ENCODE measurements at regions not wholly inside any gene's neighbourhood (a gene's known extent, or its start where the extent isn't known, plus 50 kb on each side); places are given as distances from the start of the nearest gene placed in this dataset.
"Not testable (repeated sequence)": the region's sequence is repeated elsewhere in the genome, so short reads cannot be mapped to it uniquely, and the experiment has no call there.

- DNase-seq = not testable (repeated sequence)
Observed at GRCh38 chr18:4753151-4753550, 298.0 kb upstream of the DLGAP1 start.

- DNase-seq = no peak
Observed at GRCh38 chr18:4751523-4751922, 296.4 kb upstream of the DLGAP1 start.

- DNase-seq = no peak
Observed at GRCh38 chr18:4750393-4751346, 295.6 kb upstream of the DLGAP1 start.

GRCh38 chr18:4748975-4749374 is 293.9 kb upstream of the DLGAP1 start:
- no peak for DNase-seq

DNA sequence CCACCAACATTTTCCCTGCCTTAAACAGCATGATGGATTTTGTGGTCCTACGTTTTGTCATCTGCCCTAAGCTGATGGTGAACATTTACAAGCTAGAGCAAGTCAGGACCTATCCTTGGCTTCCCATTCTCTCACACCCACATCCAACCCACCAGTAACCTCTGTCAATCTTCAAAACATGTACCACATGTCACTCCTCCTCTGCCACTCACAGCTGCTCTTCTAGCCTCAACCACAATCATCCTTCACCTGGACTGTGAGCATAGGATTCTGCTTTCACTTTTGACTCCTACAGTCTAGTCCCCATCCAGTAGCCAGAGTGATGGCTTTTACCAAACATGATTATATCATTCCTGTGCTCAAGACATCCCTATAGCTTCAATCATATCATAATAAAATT is 279.8 kb upstream of the DLGAP1 start:
- no peak for DNase-seq

- DNase-seq = no peak
Observed at GRCh38 chr18:4734021-4734420, 278.9 kb upstream of the DLGAP1 start.

DNA sequence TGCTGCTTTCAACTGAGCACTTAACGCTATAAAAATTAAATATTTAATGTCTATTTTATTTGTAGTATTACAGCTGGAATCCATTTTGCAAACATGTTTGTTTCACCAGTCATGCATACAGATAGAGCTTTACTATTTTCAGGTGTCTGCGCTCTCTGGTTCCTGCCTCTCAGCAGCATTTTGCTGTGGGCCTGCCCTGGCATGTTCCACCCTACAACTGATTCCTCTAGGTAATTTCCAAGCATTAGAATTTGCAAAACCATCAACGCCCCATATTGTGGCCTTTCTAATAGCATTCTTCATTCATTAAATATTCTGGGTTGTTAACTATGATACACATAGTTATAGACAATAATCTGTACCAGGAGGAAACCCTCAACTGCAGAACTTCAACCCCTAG is 266.4 kb upstream of the DLGAP1 start:
- no peak for DNase-seq

GRCh38 chr18:4720518-4720917 is 265.4 kb upstream of the DLGAP1 start:
- DNase-seq = no peak

- no peak for DNase-seq
Observed at GRCh38 chr18:4705894-4706293, 250.8 kb upstream of the DLGAP1 start.

GRCh38 chr18:4704781-4705180 is 249.7 kb upstream of the DLGAP1 start:
- no peak for DNase-seq

DNA sequence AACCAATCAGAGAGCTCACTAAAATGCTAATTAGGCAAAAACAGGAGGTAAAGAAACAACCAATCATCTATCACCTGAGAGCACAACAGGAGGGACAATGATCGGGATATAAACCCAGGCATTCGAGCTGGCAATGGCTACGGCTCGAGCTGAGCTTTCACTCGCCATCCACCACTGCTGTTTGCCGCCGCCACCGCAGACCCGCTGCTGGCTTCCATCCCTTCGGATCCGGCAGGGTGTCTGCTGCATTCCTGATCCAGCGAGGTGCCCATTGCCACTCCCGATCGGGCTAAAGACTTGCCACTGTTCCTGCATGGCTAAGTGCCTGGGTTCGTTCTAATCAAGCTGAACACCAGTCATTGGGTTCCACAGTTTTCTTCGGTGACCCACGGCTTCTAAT is 236.7 kb upstream of the DLGAP1 start:
- no peak for DNase-seq

DNA sequence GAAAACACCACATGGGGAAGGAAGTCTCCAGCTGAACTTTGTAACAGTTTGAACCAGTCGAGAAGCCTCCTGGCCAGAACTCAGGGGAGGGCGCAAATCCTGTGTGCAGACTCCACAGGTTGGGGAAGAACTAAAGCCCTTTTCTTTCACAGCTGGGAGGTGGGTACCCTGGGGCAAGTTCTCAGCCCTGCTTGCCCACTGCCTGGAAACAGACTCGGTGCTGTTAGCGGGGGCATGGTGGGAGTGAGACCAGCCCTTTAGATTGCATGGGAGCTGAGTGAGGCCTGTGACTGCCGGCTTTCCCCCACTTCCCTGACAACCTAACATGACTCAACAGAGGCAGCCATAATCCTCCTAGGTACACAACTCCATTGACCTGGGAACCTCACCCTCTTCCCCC is 223.6 kb upstream of the DLGAP1 start:
- not testable (repeated sequence) for DNase-seq

DNA sequence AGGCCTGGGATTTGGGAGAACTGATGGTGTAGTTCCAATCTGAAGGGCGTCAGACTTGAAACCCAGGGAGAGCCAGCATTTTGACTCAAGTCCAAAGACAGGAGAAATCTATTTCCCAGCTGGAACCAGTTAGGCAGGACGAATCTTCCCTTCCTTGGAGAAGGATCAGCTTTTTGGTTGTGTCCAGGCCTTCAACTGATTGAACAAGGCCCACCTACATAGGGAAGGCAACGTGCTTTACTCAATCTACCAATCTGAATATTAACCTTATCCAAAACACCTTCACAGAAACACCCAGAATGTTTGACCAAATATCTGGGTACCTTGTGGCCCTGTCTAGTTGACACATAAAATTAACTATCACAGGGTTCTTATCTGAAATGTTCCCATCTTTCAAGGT is 221.9 kb upstream of the DLGAP1 start:
- no peak for DNase-seq

DNA sequence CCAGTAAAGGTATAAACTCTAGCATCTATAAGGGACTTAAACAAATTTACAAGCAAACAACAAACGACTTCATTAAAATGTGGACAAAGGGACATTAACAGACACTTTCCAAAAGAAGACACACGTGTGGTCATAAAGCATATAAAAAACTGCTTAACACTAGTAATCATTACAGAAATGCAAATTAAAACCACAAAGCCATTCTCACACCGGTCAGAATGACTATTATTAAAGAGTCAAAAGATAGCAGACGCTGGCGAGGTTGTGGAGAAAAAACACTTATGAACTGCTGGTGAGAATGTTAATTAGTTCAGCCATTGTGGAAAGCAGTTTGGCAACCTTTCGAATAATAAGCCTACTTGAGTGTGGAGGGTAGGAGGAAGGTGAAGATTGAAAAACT is 217.1 kb upstream of the DLGAP1 start:
- DNase-seq = no peak

- no peak for DNase-seq
Observed at GRCh38 chr18:4658804-4659203, 203.7 kb upstream of the DLGAP1 start.

DNA sequence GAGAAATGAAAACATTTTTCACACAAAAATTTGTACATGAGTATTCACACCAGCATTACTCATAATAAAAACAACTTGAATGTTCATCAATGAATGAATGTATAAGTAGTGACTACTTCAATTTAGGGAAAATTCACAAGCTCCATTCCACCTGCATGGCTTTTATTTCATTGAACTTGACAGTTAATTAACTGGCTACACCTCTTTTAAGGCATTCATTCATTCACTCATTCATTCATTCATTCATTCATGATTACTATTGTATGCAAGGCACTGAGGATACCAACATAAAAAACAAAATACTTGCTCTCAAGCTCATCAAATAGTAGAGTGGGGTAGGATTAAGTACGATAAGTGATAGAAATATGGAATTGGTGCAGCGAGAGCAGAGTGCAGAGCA is 198.3 kb upstream of the DLGAP1 start:
- DNase-seq = no peak

DNA sequence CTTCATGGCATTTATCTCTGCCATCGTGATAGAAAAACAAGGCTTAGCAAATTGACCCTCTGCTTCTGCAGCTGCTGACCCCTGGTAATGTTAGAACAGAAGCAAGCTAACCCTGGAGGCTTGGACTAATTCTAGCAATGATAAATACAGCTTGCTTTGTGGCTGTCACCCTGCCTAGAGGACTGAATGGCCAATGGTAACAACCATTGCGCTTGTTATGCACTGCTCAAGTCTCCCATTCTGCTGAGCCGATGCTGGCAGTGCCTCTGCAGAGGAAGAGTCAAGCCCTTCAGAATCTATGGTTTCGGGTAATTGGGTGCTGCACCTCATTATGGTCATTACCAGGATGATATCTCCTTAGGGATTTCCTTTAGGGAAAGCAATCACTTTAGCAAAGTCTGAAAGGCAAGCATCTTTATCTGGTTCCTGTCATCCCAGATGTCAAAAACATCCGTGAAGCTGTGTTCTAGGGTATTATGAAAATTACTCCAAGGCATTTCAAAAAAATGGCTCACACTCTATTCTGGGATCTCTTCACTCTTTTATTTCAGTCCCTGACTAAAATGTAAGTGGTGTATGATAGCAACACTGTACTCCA is 186.8 kb upstream of the DLGAP1 start:
- no peak for DNase-seq

DNA sequence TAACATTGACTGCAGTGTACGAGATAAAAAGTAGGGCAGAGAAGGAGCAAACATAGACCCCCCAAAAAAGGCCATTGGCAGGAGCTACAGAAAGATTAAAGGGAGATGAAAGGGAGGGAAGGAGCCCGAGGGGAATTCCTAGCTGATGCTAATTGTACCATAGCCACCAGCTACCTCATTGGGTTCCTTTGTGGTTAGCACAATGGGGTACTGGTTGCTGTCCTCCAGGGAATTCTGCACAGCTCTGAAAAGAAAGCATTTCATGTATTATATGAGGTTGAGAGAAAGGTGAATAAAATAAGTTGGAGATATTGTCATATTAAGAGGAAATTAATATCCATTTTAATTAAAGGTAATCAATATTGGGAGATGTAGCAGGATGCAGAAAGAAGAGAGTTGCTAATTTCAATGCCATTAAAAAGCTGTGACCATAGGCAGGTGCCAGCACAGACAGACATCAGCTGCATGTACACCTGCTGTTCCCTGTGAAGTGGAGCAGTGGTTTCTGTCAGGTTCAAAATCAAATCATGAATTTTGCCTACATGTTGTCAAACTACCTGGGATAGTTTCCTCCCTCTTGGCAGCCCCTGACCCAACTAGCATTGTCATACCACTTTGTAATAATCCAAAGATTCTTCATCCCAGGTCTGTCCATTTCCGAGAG is 185.4 kb upstream of the DLGAP1 start:
- DNase-seq = no peak

- no peak for DNase-seq
Observed at GRCh38 chr18:4639628-4640310, 184.7 kb upstream of the DLGAP1 start.

DNA sequence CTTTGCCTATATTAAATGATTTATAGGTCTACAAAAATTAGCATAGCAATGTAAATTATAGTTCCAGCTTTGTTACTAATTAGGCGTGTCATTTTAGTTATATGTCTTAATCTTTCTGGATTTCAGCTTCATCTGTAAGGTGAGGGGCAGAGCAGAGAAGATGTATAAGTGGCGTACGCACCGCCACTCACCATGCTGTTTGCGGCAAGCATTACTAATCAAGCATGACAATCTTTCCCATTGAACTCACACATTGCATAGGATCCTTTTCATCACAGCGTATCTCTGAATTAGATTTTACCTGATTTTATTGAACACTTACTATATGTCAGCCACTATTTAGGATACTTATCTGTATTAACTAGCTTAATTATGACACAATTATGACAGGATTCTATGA is 183.6 kb upstream of the DLGAP1 start:
- DNase-seq = no peak

DNA sequence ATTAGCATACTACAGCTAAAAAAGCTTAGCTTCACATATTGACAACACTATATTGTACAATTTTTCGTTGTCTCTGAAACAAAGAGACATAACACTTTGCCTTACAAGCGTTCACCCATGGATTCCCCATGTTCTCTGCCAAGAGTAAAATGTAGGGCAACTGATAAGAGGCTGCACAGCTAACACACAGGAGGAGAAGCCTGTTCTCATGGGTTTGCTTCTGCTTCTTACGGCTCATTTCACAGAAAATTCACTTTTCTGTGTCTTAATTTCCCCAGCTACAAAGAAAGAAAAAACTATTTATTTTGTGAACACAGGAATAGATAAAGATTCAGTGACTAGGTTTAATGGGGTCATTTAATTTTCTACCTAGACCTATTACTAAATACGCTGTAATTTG is 182.8 kb upstream of the DLGAP1 start:
- no peak for DNase-seq

GRCh38 chr18:4636967-4637366 is 181.9 kb upstream of the DLGAP1 start:
- DNase-seq = no peak

DNA sequence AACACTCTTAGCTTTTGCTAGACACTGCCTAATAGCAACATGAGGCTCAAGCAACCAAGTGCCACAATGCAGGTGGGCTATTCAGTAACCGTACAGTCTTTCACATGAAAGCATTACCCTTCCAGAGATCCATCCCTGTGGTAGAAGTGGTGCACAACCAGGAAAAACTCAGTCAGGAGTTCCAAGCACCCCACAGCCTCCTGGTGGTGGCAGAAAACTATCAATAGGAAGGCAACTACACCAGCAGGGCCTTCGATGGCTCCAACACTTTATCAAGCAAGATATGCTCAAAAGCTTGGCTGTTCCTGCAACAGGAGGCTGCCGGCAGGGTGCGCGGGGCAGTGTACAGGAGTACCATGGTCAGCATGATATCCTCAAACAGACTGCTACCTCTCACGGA is 176.1 kb upstream of the DLGAP1 start:
- no peak for DNase-seq

Data from NCI-H1930 (cell line).